GM19351 (cell line): ENCODE measurements at regions not wholly inside any gene's neighbourhood (a gene's known extent, or its start where the extent isn't known, plus 50 kb on each side); places are given as distances from the start of the nearest gene placed in this dataset.
"Not testable (repeated sequence)": the region's sequence is repeated elsewhere in the genome, so short reads cannot be mapped to it uniquely, and the experiment has no call there.

ENCODE experiments used
- ATAC-seq: cut with Tn5 transposase; IDR thresholded peaks from one replicate; pipeline ENCODE4 v1.9.1; 2021; ENCODE audit warnings: mild to moderate bottlenecking, moderate library complexity; ENCODE audit not compliant: unreplicated experiment

- ATAC-seq: no peak
Measured at GRCh38 chr12:70069221-70070105, 173.8 kb upstream of the CNOT2 start.

GRCh38 chr12:70070494-70071007 lies 172.7 kb upstream of the CNOT2 start:
- ATAC-seq: no peak

GRCh38 chr12:70074510-70074909 lies 168.7 kb upstream of the CNOT2 start:
- ATAC-seq: no peak

GRCh38 chr12:70077441-70077840 lies 165.8 kb upstream of the CNOT2 start:
- ATAC-seq: no peak

GRCh38 chr12:70078161-70078560 lies 165.1 kb upstream of the CNOT2 start:
- no peak for ATAC-seq

- ATAC-seq: no peak
Measured at GRCh38 chr12:70080566-70080965, 162.7 kb upstream of the CNOT2 start.

- ATAC-seq: no peak
Measured at GRCh38 chr12:70082997-70083676, 160.1 kb upstream of the CNOT2 start.

GRCh38 chr12:70083677-70084020 lies 159.6 kb upstream of the CNOT2 start:
- ATAC-seq: no peak

- ATAC-seq: not testable (repeated sequence)
Measured at GRCh38 chr12:70086372-70086771, 156.9 kb upstream of the CNOT2 start.

- ATAC-seq: no peak
Measured at GRCh38 chr12:70091021-70091521, 152.2 kb upstream of the CNOT2 start.

- ATAC-seq: no peak
Measured at GRCh38 chr12:70094467-70094866, 148.8 kb upstream of the CNOT2 start.

GRCh38 chr12:70096759-70097410 lies 146.3 kb upstream of the CNOT2 start:
- no peak for ATAC-seq

- ATAC-seq: no peak
Measured at GRCh38 chr12:70101064-70101463, 142.2 kb upstream of the CNOT2 start.

GRCh38 chr12:70106347-70106746 lies 136.9 kb upstream of the CNOT2 start:
- ATAC-seq: no peak

GRCh38 chr12:70110085-70110484 lies 133.1 kb upstream of the CNOT2 start:
- ATAC-seq: no peak

- ATAC-seq: no peak
Measured at GRCh38 chr12:70117670-70118069, 125.6 kb upstream of the CNOT2 start.

GRCh38 chr12:70120970-70121369 lies 122.3 kb upstream of the CNOT2 start:
- ATAC-seq: no peak

GRCh38 chr12:70121562-70121961 lies 121.7 kb upstream of the CNOT2 start:
- ATAC-seq: no peak

- no peak for ATAC-seq
Measured at GRCh38 chr12:70122804-70123203, 120.4 kb upstream of the CNOT2 start.

- no peak for ATAC-seq
Measured at GRCh38 chr12:70149013-70149412, 94.2 kb upstream of the CNOT2 start.

- no peak for ATAC-seq
Measured at GRCh38 chr12:70149665-70150064, 93.6 kb upstream of the CNOT2 start.
